Mesendoderm (in vitro differentiated cells): ENCODE measurements at regions not wholly inside any gene's neighbourhood (a gene's known extent, or its start where the extent isn't known, plus 50 kb on each side); places are given as distances from the start of the nearest gene placed in this dataset.

ENCODE experiments used
- DNase-seq: peaks from one replicate; pipeline ENCODE4 v3.0.0; 2013
- H2AK5ac ChIP-seq: 2 replicates; pipeline ENCODE4 v1.6.1; 2013; ENCODE audit warnings: low read length, inconsistent platforms
- H2BK120ac ChIP-seq: 2 replicates; pipeline ENCODE4 v1.6.1; 2013; ENCODE audit warnings: low read depth, mild to moderate bottlenecking, low read length, moderate library complexity, mixed read lengths
- H2BK15ac ChIP-seq: replicated peaks from 2 replicates; pipeline ENCODE4 v1.6.1; 2013; ENCODE audit warnings: low read depth, mild to moderate bottlenecking, moderate library complexity
- H2BK5ac ChIP-seq: 2 replicates; pipeline ENCODE4 v1.6.1; 2013; ENCODE audit warnings: low read length, inconsistent platforms
- H3K18ac ChIP-seq: 2 replicates; pipeline ENCODE4 v1.6.1; 2013; ENCODE audit warnings: mild to moderate bottlenecking, low read length, mixed read lengths
- H3K23ac ChIP-seq: one replicate; pipeline ENCODE4 v1.6.1; 2013; ENCODE audit warnings: low read length
- H3K27ac ChIP-seq: 2 replicates; pipeline ENCODE4 v1.5.1; 2013; ENCODE audit warnings: low read depth, mild to moderate bottlenecking, inconsistent platforms, low read length, moderate library complexity
- H3K27me3 ChIP-seq: 2 replicates; pipeline ENCODE4 v1.6.1; 2013; ENCODE audit warnings: low read length, control low read depth, mild to moderate bottlenecking, inconsistent platforms; ENCODE audit not compliant: insufficient read depth, poor library complexity
- H3K36me3 ChIP-seq: 2 replicates; pipeline ENCODE4 v1.6.1; 2013; ENCODE audit warnings: low read length, inconsistent platforms; ENCODE audit not compliant: control insufficient read depth, insufficient read depth
- H3K4ac ChIP-seq: one replicate; pipeline ENCODE4 v1.6.1; 2013; ENCODE audit warnings: low read depth, mild to moderate bottlenecking, low read length, moderate library complexity
- H3K4me1 ChIP-seq: 2 replicates; pipeline ENCODE4 v1.6.1; 2013; ENCODE audit warnings: low read depth, low read length, inconsistent platforms; ENCODE audit not compliant: control insufficient read depth
- H3K4me2 ChIP-seq: 2 replicates; pipeline ENCODE4 v1.6.1; 2013; ENCODE audit warnings: low read length
- H3K4me3 ChIP-seq: 2 replicates; pipeline ENCODE4 v1.5.1; 2013; ENCODE audit warnings: mild to moderate bottlenecking, low read length
- H3K56ac ChIP-seq: one replicate; pipeline ENCODE4 v1.6.1; 2013; ENCODE audit warnings: low read length
- H3K79me1 ChIP-seq: 2 replicates; pipeline ENCODE4 v1.6.1; 2013; ENCODE audit warnings: low read length, inconsistent platforms
- H3K79me2 ChIP-seq: 2 replicates; pipeline ENCODE4 v1.6.1; 2013; ENCODE audit warnings: mild to moderate bottlenecking, low read length; ENCODE audit not compliant: control insufficient read depth, insufficient read depth
- H3K9ac ChIP-seq: 2 replicates; pipeline ENCODE4 v1.6.1; 2013; ENCODE audit warnings: low read length, inconsistent platforms
- H4K5ac ChIP-seq: one replicate; pipeline ENCODE4 v1.6.1; 2013; ENCODE audit warnings: low read length
- H4K8ac ChIP-seq: one replicate; pipeline ENCODE4 v1.6.1; 2013; ENCODE audit warnings: low read depth, mild to moderate bottlenecking, control low read depth, low read length, moderate library complexity
- WGBS: extraction: QIAGEN DNeasy Blood & Tissue Kit; methylation state at CpG from one replicate; pipeline ENCODE4 v1.1.7; 2013; ENCODE audit warnings: low lambda C conversion rate, missing lambda C conversion rate; ENCODE audit not compliant: insufficient coverage; ENCODE audit errors: extremely low coverage; 5-methylcytosine and 5-hydroxymethylcytosine counted together

DNA sequence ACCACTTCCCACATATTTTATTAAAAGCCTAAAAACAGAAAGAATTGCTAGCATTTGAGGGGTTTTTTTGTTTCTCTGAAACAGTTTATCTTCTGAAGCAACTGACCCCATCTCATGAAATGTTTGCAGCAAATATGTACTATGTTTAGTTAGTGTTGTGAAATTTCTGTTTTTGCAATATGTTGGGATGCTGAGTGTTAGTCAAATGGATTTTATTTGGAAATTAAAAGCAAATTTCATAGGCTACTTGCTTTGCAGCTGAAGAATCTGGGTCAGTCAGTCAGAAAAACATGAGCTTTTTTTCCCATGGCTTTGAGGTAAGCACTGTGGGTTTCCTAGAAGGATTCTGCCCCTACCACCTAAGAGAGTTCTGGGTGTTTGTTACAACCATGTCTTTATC is 184.9 kb upstream of the DKK2 start:
- H3K27ac ChIP-seq = no peak overlapping the region
- no peak overlapping the region for H2BK15ac ChIP-seq
- no peaks in the 10 kb centered on the region for H3K79me2 ChIP-seq
- DNase-seq = no peak
- no peaks in the 10 kb centered on the region for H3K36me3 ChIP-seq
- H3K56ac ChIP-seq = no peak overlapping the region
- no peak overlapping the region for H3K9ac ChIP-seq
- no peak overlapping the region for H3K4me3 ChIP-seq
- H4K8ac ChIP-seq = no peak overlapping the region
- H3K23ac ChIP-seq = no peak overlapping the region
- H2BK120ac ChIP-seq = no peak overlapping the region
- H3K27me3 ChIP-seq = no peaks in the 10 kb centered on the region
- H2AK5ac ChIP-seq = no peak overlapping the region
- H3K79me1 ChIP-seq = no peaks in the 10 kb centered on the region
- no peak overlapping the region for H3K18ac ChIP-seq
- H4K5ac ChIP-seq = no peak overlapping the region
- H3K4me2 ChIP-seq = no peak overlapping the region
- no peak overlapping the region for H2BK5ac ChIP-seq
- no peak overlapping the region for H3K4ac ChIP-seq
- H3K4me1 ChIP-seq = no peaks in the 10 kb centered on the region

DNA sequence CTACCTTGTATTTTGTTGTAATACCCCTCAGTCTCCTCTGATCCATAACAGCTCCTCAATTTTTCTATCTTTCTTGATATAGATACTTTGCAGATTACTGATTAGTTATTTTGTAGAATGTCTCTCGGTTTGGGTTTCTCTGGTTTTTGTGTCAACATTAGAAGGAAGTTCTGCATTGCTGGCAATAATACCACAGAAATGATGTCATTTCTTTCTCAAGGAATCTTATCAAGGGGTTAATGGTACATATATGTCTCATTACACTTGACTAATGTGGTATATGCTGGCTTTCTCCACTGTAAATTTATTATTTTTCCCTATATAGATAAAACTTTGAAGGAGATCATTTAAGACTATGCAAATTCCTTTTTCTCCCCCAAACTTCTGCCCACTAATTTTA is 183.6 kb upstream of the DKK2 start:
- Histone ChIP-seq H3K79me1 (no peaks in the 10 kb centered on the region), H3K4ac (no peak overlapping the region), H3K36me3 (no peaks in the 10 kb centered on the region), H3K9ac (no peak overlapping the region), H3K27ac (no peak overlapping the region), H3K23ac (no peak overlapping the region), H3K56ac (no peak overlapping the region), H2BK120ac (no peak overlapping the region), H3K27me3 (no peaks in the 10 kb centered on the region), H4K5ac (no peak overlapping the region), H3K18ac (no peak overlapping the region), H3K4me3 (no peak overlapping the region), H2BK15ac (no peak overlapping the region), H2BK5ac (no peak overlapping the region), H3K79me2 (no peaks in the 10 kb centered on the region), H4K8ac (no peak overlapping the region), H2AK5ac (no peak overlapping the region), H3K4me2 (no peak overlapping the region), H3K4me1 (no peaks in the 10 kb centered on the region)
- WGBS = no CpG with 5 or more reads among the region's 1 CpG
- DNase-seq = no peak

DNA sequence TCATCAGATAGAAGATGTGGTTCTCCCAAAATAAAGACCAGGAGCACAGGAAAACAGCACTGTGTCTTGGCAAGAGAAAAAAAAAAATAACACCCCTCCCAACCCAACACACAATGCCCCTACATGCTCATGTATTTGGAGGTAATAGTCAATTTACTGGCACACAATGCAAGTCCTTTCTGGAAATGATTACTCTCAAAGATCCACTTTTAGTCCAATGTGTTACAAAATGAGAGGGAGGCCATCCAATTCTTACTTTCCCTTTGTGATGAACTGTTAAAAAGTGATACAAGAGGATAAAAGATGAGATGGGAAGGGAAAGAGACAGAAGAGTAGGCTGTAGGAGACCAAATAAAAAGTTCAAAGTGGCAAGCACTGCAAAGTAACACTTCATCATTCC is 180.3 kb upstream of the DKK2 start:
- H3K4me1 ChIP-seq = no peaks in the 10 kb centered on the region
- no peak overlapping the region for H2BK5ac ChIP-seq
- no peak overlapping the region for H3K4me3 ChIP-seq
- no peak overlapping the region for H3K27ac ChIP-seq
- no peak overlapping the region for H4K5ac ChIP-seq
- no peak overlapping the region for H3K4me2 ChIP-seq
- H2BK120ac ChIP-seq = no peak overlapping the region
- H3K4ac ChIP-seq = no peak overlapping the region
- H3K79me2 ChIP-seq = no peaks in the 10 kb centered on the region
- no peak overlapping the region for H3K23ac ChIP-seq
- H3K9ac ChIP-seq = no peak overlapping the region
- H3K18ac ChIP-seq = no peak overlapping the region
- no peaks in the 10 kb centered on the region for H3K36me3 ChIP-seq
- no peak overlapping the region for H2AK5ac ChIP-seq
- H4K8ac ChIP-seq = no peak overlapping the region
- no peak overlapping the region for H2BK15ac ChIP-seq
- H3K27me3 ChIP-seq = no peaks in the 10 kb centered on the region
- DNase-seq = no peak
- no peak overlapping the region for H3K56ac ChIP-seq
- no peaks in the 10 kb centered on the region for H3K79me1 ChIP-seq

DNA sequence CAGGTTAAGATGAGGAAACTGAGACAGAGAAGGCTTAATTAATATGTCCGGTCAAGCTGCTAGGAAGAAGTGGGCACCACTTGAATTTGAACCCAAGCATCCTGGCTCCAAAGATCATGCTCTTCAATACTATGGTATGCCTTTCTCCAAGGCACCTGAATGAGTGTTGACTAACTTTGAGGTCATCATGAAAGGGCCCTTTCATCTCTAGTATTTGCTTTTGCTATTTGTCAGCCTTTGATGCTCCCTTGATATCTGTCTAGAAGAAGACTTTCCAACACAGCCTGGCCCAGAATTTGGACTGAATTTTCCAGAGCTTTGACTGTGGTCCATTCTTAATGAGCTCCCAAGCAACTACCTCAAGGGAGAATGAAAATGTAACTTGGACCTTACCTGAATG is 179.1 kb upstream of the DKK2 start:
- Histone ChIP-seq H3K4ac (no peak overlapping the region), H4K5ac (no peak overlapping the region), H3K4me3 (no peak overlapping the region), H3K23ac (no peak overlapping the region), H2BK120ac (no peak overlapping the region), H3K27ac (no peak overlapping the region), H3K4me2 (no peak overlapping the region), H3K27me3 (no peaks in the 10 kb centered on the region), H3K36me3 (no peaks in the 10 kb centered on the region), H3K4me1 (no peaks in the 10 kb centered on the region), H3K79me2 (no peaks in the 10 kb centered on the region), H3K79me1 (no peaks in the 10 kb centered on the region), H2AK5ac (no peak overlapping the region), H2BK5ac (no peak overlapping the region), H2BK15ac (no peak overlapping the region), H3K9ac (no peak overlapping the region), H3K18ac (no peak overlapping the region), H4K8ac (no peak overlapping the region), H3K56ac (no peak overlapping the region)
- no CpG with 5 or more reads among the region's 1 CpG for WGBS
- no peak for DNase-seq

DNA sequence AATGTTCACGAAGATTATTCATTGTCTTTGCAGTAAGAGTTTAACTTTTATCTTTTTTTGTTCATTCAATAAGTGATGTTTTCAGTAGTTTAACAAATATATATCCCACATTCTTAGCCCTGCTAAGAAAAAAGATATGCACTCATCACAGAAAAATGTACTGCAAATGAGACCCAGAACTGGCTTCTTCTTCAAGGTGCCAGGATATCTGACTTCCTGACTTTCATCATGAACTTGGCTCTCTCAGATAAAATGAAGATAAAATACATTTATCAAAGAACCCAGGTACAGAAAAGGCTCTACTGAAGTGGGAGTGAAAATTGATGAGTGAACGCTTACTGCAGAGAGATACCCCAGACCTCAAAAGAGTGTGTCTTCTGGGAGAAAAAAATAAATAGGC is 177.8 kb upstream of the DKK2 start:
- Histone ChIP-seq H3K27me3 (no peaks in the 10 kb centered on the region), H3K79me1 (no peaks in the 10 kb centered on the region), H4K5ac (no peak overlapping the region), H3K4me1 (no peaks in the 10 kb centered on the region), H3K18ac (no peak overlapping the region), H3K27ac (no peak overlapping the region), H2BK5ac (no peak overlapping the region), H2BK120ac (no peak overlapping the region), H3K9ac (no peak overlapping the region), H3K4me3 (no peak overlapping the region), H2BK15ac (no peak overlapping the region), H3K36me3 (no peaks in the 10 kb centered on the region), H3K79me2 (no peaks in the 10 kb centered on the region), H2AK5ac (no peak overlapping the region), H3K4ac (no peak overlapping the region), H3K56ac (no peak overlapping the region), H3K4me2 (no peak overlapping the region), H4K8ac (no peak overlapping the region), H3K23ac (no peak overlapping the region)
- no peak for DNase-seq
- no CpG with 5 or more reads among the region's 2 CpGs for WGBS

DNA sequence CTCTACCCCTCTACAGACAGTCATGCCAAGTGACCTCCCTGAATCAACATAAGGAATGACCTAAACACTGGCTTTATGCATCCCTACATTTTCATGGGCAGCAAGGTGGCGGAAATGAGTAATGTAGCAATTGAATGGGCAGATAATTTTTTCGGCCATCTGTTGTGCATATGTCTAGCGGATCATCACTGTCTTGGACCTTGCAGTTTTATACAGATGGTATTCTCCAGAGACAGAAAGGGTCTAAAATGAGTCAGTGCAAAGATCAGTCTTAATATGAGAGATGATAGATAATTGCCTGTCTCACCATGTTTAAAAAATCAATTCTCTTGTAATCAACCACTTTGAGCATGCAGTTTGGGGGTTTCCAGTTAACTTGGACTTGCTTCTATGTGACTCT is 177.3 kb upstream of the DKK2 start:
- no CpG with 5 or more reads among the region's 3 CpGs for WGBS
- no peak overlapping the region for H3K18ac ChIP-seq
- no peaks in the 10 kb centered on the region for H3K27me3 ChIP-seq
- no peak overlapping the region for H3K4me3 ChIP-seq
- no peak overlapping the region for H2BK15ac ChIP-seq
- H3K79me1 ChIP-seq = no peaks in the 10 kb centered on the region
- no peak overlapping the region for H2BK5ac ChIP-seq
- H4K5ac ChIP-seq = no peak overlapping the region
- H3K79me2 ChIP-seq = no peaks in the 10 kb centered on the region
- H3K4me1 ChIP-seq = no peaks in the 10 kb centered on the region
- no peak overlapping the region for H4K8ac ChIP-seq
- no peak overlapping the region for H3K56ac ChIP-seq
- no peak overlapping the region for H3K27ac ChIP-seq
- H3K9ac ChIP-seq = no peak overlapping the region
- no peak overlapping the region for H3K4me2 ChIP-seq
- no peak for DNase-seq
- no peak overlapping the region for H3K4ac ChIP-seq
- no peak overlapping the region for H3K23ac ChIP-seq
- no peak overlapping the region for H2AK5ac ChIP-seq
- H3K36me3 ChIP-seq = no peaks in the 10 kb centered on the region
- H2BK120ac ChIP-seq = no peak overlapping the region
